ENCODE measurements at regions not wholly inside any gene's neighbourhood (a gene's known extent, or its start where the extent isn't known, plus 50 kb on each side); places are given as distances from the start of the nearest gene placed in this dataset.

DNA sequence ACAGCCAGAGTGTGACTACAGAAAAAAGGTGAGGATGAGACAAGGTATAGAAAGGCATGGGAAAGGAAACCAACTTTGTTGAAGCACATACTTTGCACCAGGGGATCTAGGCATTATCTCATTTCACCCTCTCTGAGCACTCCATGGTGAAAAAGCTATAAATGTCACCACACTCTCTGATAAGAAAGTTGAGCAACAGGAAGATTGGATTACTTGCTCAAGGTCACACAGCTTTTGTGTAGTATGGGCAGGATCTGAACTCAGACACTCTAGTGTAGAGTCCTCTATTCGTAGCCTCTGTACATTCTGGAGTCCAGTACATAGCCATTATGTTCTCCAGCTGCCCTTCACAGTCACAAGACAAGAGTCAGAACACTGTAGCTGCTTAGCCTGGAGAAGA is 163.4 kb upstream of the SEMA6D start:
- DNase-seq: no peak

DNA sequence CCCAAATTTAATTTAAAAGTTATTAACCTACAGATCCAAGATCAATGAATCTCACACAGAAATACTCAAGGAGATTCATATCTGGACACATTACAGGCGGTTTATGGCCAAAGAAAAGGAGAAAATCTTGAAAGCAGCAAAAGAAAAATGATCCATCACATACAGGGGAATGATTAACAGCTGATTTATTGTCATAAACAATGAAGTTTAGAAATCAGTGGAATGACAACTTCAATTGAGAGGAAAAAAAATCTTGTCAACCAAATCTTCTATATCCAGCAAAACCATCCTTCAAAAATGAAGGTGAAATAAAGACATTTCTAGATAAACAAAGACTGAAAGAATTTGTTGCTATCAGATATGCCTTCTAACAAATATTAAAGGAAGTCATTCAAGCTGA is 156.2 kb upstream of the SEMA6D start:
- no peak for DNase-seq

GRCh38 chr15:47565949-47566348 is 151.4 kb upstream of the SEMA6D start:
- no peak for DNase-seq

DNA sequence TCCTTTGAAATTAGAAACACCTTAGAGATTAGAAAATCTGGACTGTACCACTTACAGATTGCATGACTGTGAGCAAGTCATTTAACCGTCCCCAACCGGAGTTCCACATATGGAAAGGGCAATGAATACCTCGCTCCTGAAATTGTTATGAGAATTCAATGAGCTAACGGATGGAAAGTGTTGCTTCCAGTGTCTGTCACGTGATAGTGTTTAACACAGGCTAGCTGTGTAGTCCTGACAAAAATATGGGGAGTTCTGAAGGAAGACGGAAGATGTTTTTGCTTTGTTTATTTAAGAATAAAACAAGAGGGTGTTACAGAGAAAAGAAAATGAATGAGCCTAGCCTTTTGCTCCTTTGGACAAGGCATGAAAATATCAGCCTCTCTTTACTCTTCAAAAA is 150.7 kb upstream of the SEMA6D start:
- no peak for DNase-seq

DNA sequence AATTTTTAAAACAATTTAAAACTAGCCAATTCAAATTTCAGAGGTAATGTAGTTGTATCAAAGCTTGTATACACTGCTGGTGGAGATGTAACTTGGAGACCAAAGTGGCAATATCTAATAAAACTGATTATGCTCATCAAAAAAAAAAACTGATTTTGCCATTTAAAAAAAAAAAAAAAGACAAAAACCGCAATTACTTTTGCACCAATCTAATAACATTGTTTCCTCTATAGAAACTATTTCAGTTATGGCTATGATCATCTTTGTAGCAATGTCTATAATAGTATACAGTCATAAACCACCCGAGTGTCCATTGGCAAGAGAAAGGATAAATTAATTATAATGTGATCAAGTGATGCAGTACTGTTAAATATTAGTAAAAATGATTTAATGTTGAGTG is 149.3 kb upstream of the SEMA6D start:
- DNase-seq: no peak

GRCh38 chr15:47570044-47570443 is 147.3 kb upstream of the SEMA6D start:
- no peak for DNase-seq

DNA sequence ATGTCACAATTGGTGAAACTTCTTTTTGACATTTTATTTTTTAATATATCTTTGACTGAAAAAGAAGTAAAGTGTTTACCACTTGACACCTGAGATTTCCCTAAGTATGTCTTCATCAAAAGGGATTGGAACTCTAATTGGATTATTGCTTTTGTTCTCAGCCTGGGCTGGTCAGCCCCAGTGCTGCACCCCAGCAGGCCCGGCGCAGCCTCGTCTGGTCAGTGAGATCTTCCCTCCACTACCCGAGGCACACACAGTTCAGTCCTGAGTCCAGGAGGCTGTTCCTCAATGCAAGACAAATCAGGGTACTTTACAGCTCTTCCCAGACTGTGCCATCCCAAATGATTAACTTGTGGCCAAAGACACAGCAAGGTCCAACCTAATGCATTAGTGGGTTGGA is 146.9 kb upstream of the SEMA6D start:
- DNase-seq: no peak

- no peak for DNase-seq
Observed at GRCh38 chr15:47570881-47571640, 146.2 kb upstream of the SEMA6D start.

DNA sequence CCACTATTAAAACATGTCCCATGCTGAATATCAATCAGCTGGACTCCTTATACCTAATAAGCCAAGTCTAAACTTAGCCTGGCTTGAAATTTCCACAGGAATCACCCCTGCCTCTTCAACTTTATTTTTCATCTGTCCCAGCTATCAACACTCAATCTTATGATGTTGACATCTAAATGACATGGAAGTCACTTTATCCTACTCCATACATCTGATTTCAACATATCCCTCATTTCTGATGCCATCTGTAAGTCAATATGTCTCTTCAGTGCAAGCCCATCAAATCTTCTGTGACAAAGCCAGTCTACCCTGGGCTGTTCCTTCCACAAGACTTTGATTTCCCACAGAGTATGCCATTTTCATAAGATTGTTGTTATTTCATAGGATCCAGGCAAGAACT is 143.6 kb upstream of the SEMA6D start:
- DNase-seq: no peak

- peak; percentile 2 for DNase-seq
Observed at GRCh38 chr15:47577000-47577399, 140.3 kb upstream of the SEMA6D start.

GRCh38 chr15:47577461-47577860 is 139.8 kb upstream of the SEMA6D start:
- DNase-seq: no peak

GRCh38 chr15:47582233-47582632 is 135.1 kb upstream of the SEMA6D start:
- DNase-seq: no peak

- DNase-seq: no peak
Observed at GRCh38 chr15:47584316-47584715, 133.0 kb upstream of the SEMA6D start.

- DNase-seq: no peak
Observed at GRCh38 chr15:47586653-47587224, 130.6 kb upstream of the SEMA6D start.

DNA sequence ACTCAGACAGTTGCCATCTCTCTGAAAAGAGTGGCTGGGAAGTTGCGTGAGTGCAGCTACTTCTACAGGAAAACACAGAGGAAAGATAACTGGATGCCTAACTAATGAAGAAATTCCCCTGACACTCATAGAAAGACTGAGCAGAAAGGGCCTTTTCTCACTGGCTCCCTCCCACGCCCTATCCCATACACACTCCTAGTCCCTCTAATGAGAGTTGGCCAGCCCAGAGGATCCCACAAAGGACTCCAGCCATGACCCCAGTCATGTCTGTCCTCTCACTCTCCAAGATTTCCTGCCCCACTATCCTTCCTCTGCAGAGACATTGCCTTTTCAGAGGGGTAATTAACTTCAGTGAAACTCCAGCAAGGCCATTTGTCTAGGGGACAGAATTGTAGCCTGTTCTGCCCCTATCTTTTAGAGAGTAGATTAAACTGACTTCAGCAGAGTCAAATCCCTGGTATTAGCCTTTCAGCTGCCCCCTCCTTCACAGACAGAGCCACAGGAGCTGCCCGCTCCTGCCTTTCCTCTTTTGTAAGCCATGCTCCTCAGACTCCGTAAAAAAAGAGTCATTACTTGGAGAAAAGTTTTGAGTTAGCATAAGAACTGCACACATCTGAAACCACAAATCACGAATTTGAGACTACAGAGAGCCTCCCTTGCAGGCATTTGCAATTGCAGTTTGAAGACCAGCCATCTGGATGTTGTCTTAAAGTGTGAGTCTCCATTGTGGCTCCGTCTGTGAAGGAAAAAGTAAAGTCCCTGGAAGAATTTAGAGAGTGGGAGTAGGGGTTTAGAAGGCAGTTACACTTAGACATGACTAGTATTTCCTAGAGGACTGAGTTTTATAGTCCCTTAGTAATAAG is 129.1 kb upstream of the SEMA6D start:
- no peak for DNase-seq

GRCh38 chr15:47588958-47589357 is 128.3 kb upstream of the SEMA6D start:
- DNase-seq: no peak

GRCh38 chr15:47598996-47599395 is 118.3 kb upstream of the SEMA6D start:
- DNase-seq: no peak

DNA sequence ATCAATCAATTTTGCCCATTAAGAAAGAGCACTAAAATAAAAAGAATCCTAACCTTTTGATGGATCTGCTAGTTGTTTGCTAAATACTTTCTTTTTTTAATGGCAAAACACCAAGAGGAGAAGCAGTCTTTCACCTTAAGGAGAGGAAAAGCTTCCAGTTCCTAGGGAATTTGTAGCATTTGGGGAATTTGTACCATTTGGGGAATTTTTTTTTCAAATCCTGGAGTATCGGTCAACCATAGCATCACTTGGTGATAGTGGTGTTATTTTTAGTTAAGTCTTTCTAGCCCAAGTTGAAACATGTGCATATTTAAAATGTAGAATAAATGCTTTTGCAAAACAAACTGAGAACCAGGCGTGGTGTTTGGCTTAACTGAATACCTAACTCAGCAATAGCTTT is 117.5 kb upstream of the SEMA6D start:
- no peak for DNase-seq

GRCh38 chr15:47602121-47602520 is 115.2 kb upstream of the SEMA6D start:
- DNase-seq: no peak

GRCh38 chr15:47603026-47603425 is 114.3 kb upstream of the SEMA6D start:
- no peak for DNase-seq

DNA sequence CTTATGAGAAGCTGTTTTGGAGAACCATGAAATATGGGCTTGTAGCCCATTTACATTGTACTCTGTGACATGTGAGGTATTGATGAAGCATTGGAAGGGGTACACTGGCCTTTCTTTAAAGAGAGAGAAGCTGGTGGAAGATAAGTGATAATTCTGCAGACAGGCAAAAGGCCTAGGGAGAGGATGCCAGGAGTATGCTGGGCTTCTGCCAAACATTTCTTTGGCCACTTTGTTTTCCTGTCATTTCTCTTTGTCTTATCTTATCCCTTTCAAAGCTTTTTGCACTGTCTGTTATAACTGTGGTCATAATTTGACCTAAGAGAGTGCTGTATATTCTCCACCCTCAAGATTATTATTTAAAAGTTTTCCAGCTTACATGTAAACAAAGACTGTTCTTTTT is 109.6 kb upstream of the SEMA6D start:
- DNase-seq: no peak

GRCh38 chr15:47609693-47610092 is 107.6 kb upstream of the SEMA6D start:
- DNase-seq: no peak

DNA sequence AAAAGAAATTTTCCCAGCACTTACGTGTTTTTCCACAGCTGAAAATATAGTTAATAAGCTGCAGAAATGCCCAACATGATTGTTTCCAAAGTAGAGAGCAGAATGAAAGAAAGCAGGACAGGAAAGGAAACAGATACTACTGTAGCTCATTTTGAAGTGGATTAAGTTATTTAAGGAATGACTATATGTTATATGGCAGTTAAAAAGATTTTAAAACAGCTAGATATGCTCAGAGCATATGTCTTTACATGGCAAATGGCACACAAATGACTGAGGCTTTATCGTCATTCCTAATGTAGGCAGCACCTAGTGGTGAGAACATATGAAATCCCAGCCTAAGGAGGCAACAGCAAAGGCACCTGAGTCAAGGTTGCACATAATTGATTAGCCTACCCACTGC is 106.6 kb upstream of the SEMA6D start:
- no peak for DNase-seq
